ENCODE measurements at regions not wholly inside any gene's neighbourhood (a gene's known extent, or its start where the extent isn't known, plus 50 kb on each side); places are given as distances from the start of the nearest gene placed in this dataset.
A peak's percentile ranks its signal among the peaks of the same experiment; 100 is the strongest.

GRCh38 chr6:71103130-71103529 is 146.3 kb upstream of the B3GAT2 start:
- H3K4me3 ChIP-seq (ENCODE audit: low read depth, low read length) = no peak overlapping the region
- in situ Hi-C loops (cut with HindIII; ENCODE audit: low sequenced_read_pairs) = no loop called here
- no peak for DNase-seq (ENCODE audit: low read depth)
- TF ChIP-seq CTCF (IDR thresholded peaks at IDR 0.05; ENCODE audit: low read depth, low read length, missing control alignments) = peak; percentile 8

GRCh38 chr6:71103641-71104040 is 146.8 kb upstream of the B3GAT2 start:
- no peak for TF ChIP-seq CTCF (IDR thresholded peaks at IDR 0.05; ENCODE audit: low read depth, low read length, missing control alignments)
- DNase-seq (ENCODE audit: low read depth) = no peak
- in situ Hi-C loops (cut with HindIII; ENCODE audit: low sequenced_read_pairs) = no loop called here
- H3K4me3 ChIP-seq (ENCODE audit: low read depth, low read length) = no peak overlapping the region

GRCh38 chr6:71106276-71106675 is 149.4 kb upstream of the B3GAT2 start:
- in situ Hi-C loops (cut with HindIII; ENCODE audit: low sequenced_read_pairs) = no loop called here
- H3K4me3 ChIP-seq (ENCODE audit: low read depth, low read length) = no peak overlapping the region
- TF ChIP-seq CTCF (IDR thresholded peaks at IDR 0.05; ENCODE audit: low read depth, low read length, missing control alignments) = no peak
- no peak for DNase-seq (ENCODE audit: low read depth)

- DNase-seq (ENCODE audit: low read depth) = peak; percentile 89
- H3K4me3 ChIP-seq (ENCODE audit: low read depth, low read length) = peak overlapping the region; percentile 30
- no peak for TF ChIP-seq CTCF (IDR thresholded peaks at IDR 0.05; ENCODE audit: low read depth, low read length, missing control alignments)
- in situ Hi-C loops (cut with HindIII; ENCODE audit: low sequenced_read_pairs) = no loop called here
These were observed 151.1 kb upstream of the B3GAT2 start for GRCh38 chr6:71107911-71108420.

- in situ Hi-C loops (cut with HindIII; ENCODE audit: low sequenced_read_pairs) = no loop called here
- H3K4me3 ChIP-seq (ENCODE audit: low read depth, low read length) = no peak overlapping the region
- DNase-seq (ENCODE audit: low read depth) = no peak
- no peak for TF ChIP-seq CTCF (IDR thresholded peaks at IDR 0.05; ENCODE audit: low read depth, low read length, missing control alignments)
These were observed 157.7 kb upstream of the B3GAT2 start for GRCh38 chr6:71114544-71114943.

- no peak for DNase-seq (ENCODE audit: low read depth)
- H3K4me3 ChIP-seq (ENCODE audit: low read depth, low read length) = no peak overlapping the region
- in situ Hi-C loops (cut with HindIII; ENCODE audit: low sequenced_read_pairs) = no loop called here
- TF ChIP-seq CTCF (IDR thresholded peaks at IDR 0.05; ENCODE audit: low read depth, low read length, missing control alignments) = no peak
These were observed 158.1 kb upstream of the B3GAT2 start for GRCh38 chr6:71114986-71115385.

- TF ChIP-seq CTCF (IDR thresholded peaks at IDR 0.05; ENCODE audit: low read depth, low read length, missing control alignments) = no peak
- in situ Hi-C loops (cut with HindIII; ENCODE audit: low sequenced_read_pairs) = no loop called here
- DNase-seq (ENCODE audit: low read depth) = no peak
- H3K4me3 ChIP-seq (ENCODE audit: low read depth, low read length) = no peak overlapping the region
These were observed 162.7 kb upstream of the B3GAT2 start for GRCh38 chr6:71119560-71119959.

Data from astrocyte of the cerebellum (primary cell).